B cell (primary cell): ENCODE measurements at regions not wholly inside any gene's neighbourhood (a gene's known extent, or its start where the extent isn't known, plus 50 kb on each side); places are given as distances from the start of the nearest gene placed in this dataset.

Source experiments
- ATAC-seq: fragments of 200-7000 bp; cut with Tn5 transposase; one replicate; pipeline ENCODE4 v1.10.0; 2021; ENCODE audit warnings: low read depth, mild to moderate bottlenecking, moderate number of reproducible peaks, moderate library complexity
- CTCF ChIA-PET: fragments of 350-600 bp; sonication (Branson Sonifier 250); formaldehyde crosslinking; loops from one replicate; lab custom pipeline; 2021; ENCODE audit warnings: antibody characterized with exemption, inconsistent platforms; lab: Charles Lee
- POLR2A ChIA-PET: fragments of 350-600 bp; sonication (Branson Sonifier 250); formaldehyde crosslinking; loops from one replicate; lab custom pipeline; 2021; ENCODE audit warnings: antibody characterized with exemption; lab: Charles Lee
- DNase-seq: peaks from one replicate; pipeline ENCODE4 v3.0.0; 2013
- H2AFZ ChIP-seq: 2 replicates; pipeline ENCODE4 v1.6.1; 2012; ENCODE audit warnings: mild to moderate bottlenecking, low read depth, low read length; ENCODE audit not compliant: insufficient read depth, poor library complexity, severe bottlenecking
- H3K27ac ChIP-seq, 2 donors: 1 replicate in 1 of 2; 2 replicates in 1 of 2; pipeline ENCODE4 v1.5.1; 2012 to 2013; ENCODE audit warnings: low read length in 2 of 2, mild to moderate bottlenecking in 2 of 2, moderate library complexity in 1 of 2
- H3K27me3 ChIP-seq, 4 experiments: fragments of 200-600 bp in 1 of 4; sonication (generic) in 1 of 4; replicated peaks in 1 of 4; 1 replicate in 2 of 4; 2 replicates in 2 of 4; pipeline versions ENCODE4 v1.6.1 to v1.7.0; 2013 to 2016; ENCODE audit warnings: low read length in 3 of 4, mild to moderate bottlenecking in 2 of 4, mixed read lengths in 1 of 4, moderate library complexity in 1 of 4; ENCODE audit not compliant: insufficient read depth in 4 of 4, control insufficient read depth in 3 of 4; ENCODE audit errors: control extremely low read depth in 1 of 4
- H3K36me3 ChIP-seq, 2 experiments: replicated peaks in 1 of 2; 1 replicate in 1 of 2; 2 replicates in 1 of 2; pipeline versions ENCODE4 v1.6.1 to v1.7.1; 2013; ENCODE audit warnings: low read length in 1 of 2; ENCODE audit not compliant: insufficient read depth in 2 of 2, control insufficient read depth in 1 of 2; ENCODE audit errors: control extremely low read depth in 1 of 2, extremely low read depth in 1 of 2
- H3K4me1 ChIP-seq, 2 donors: fragments of 200-600 bp in 1 of 2; sonication (generic) in 1 of 2; 1 replicate in 1 of 2; 2 replicates in 1 of 2; pipeline versions ENCODE4 v1.5.1 to v1.6.1; 2013 to 2017; ENCODE audit warnings: low read length in 2 of 2; ENCODE audit not compliant: control insufficient read depth in 2 of 2, insufficient read depth in 2 of 2
- H3K4me2 ChIP-seq: replicated peaks from 2 replicates; pipeline ENCODE3; 2012; ENCODE audit warnings: mild to moderate bottlenecking, low read depth, low read length; ENCODE audit not compliant: poor library complexity, severe bottlenecking
- H3K4me3 ChIP-seq, 5 experiments: fragments of 200-600 bp in 1 of 5; sonication (generic) in 1 of 5; 1 replicate in 3 of 5; 2 replicates in 2 of 5; pipeline versions ENCODE4 v1.5.1 to v1.7.0; 2011 to 2016; ENCODE audit warnings: low read length in 4 of 5, mild to moderate bottlenecking in 4 of 5, low read depth in 2 of 5, control low read depth in 1 of 5, moderate library complexity in 1 of 5; ENCODE audit not compliant: insufficient read depth in 1 of 5; ENCODE audit errors: control extremely low read depth in 1 of 5, extremely low read depth in 1 of 5
- H3K79me2 ChIP-seq: fragments of 200-600 bp; sonication (generic); one replicate; pipeline ENCODE4 v1.6.0; 2016; ENCODE audit warnings: low read length; ENCODE audit not compliant: control insufficient read depth, insufficient read depth
- H3K9ac ChIP-seq: fragments of 200-600 bp; sonication (generic); 2 replicates; pipeline ENCODE4 v1.6.1; 2017; ENCODE audit warnings: mild to moderate bottlenecking, low read length, moderate library complexity
- H3K9me3 ChIP-seq, 3 donors: one replicate each; pipeline versions ENCODE4 v1.6.1 to v1.7.1; 2013; ENCODE audit warnings: low read length in 2 of 3; ENCODE audit not compliant: control insufficient read depth in 2 of 3, insufficient read depth in 1 of 3; ENCODE audit errors: control extremely low read depth in 1 of 3
- H4K20me1 ChIP-seq: 2 replicates; pipeline ENCODE4 v1.6.0; 2012; ENCODE audit warnings: mild to moderate bottlenecking, low read length; ENCODE audit not compliant: insufficient read depth, control insufficient read depth, poor library complexity, severe bottlenecking
- H3K27ac Mint-ChIP-seq: one replicate; pipeline ENCODE4 v1.8.0; 2021; ENCODE audit warnings: mixed read lengths
- H3K27me3 Mint-ChIP-seq: one replicate; pipeline ENCODE4 v1.8.0; 2021; ENCODE audit warnings: mixed read lengths
- H3K4me1 Mint-ChIP-seq: one replicate; pipeline ENCODE4 v1.8.0; 2021; ENCODE audit warnings: mixed read lengths
- H3K4me3 Mint-ChIP-seq: one replicate; pipeline ENCODE4 v1.8.0; 2021; ENCODE audit warnings: mixed read lengths
- H3K9me3 Mint-ChIP-seq: one replicate; pipeline ENCODE4 v1.8.0; 2022; ENCODE audit warnings: mixed read lengths; ENCODE audit not compliant: insufficient read depth
- CTCF ChIP-seq: fragments of 200-600 bp; IDR thresholded peaks from one replicate; pipeline ENCODE4 v1.8.0; 2022; ENCODE audit warnings: antibody characterized with exemption, mild to moderate bottlenecking
- EZH2 ChIP-seq: IDR thresholded peaks from 2 replicates; pipeline ENCODE4 v1.6.1; 2012; ENCODE audit warnings: borderline replicate concordance, low read depth, mild to moderate bottlenecking, moderate library complexity, low read length; ENCODE audit not compliant: insufficient read depth, poor library complexity, severe bottlenecking
- WGBS: methylation state at CpG from one replicate; pipeline ENCODE4 v1.1.5; 2013; ENCODE audit warnings: missing lambda C conversion rate; ENCODE audit not compliant: insufficient coverage; 5-methylcytosine and 5-hydroxymethylcytosine counted together
- intact Hi-C: fragments of 100-400 bp; cut with micrococcal nuclease; formaldehyde crosslinking; loops from one replicate; pipeline ENCODE4 v1.10.0; 2022

- TF ChIP-seq CTCF (no peak), EZH2 (no peak)
- intact Hi-C loops = no loop called here
- no peak overlapping the region for H2AFZ ChIP-seq
- Mint-ChIP-seq H3K27me3 (no peaks in the 10 kb centered on the region), H3K9me3 (no peaks in the 10 kb centered on the region), H3K4me1 (peaks cover 2% of the 10 kb centered on the region), H3K4me3 (no peak overlapping the region), H3K27ac (no peak overlapping the region)
- no peak for ATAC-seq
- no peak overlapping the region for H3K9ac ChIP-seq
- ChIA-PET POLR2A (interaction anchor here (0.7 kb wide), 1 partner anchor 939 kb away, joined by 6 read pairs; no protein-coding TSS in a partner anchor), CTCF (interaction anchor here (0.7 to 1.8 kb wide), 3 partner anchors 15 to 626 kb away, joined by 3 to 7 read pairs (median 3); no protein-coding TSS in a partner anchor)
- H4K20me1 ChIP-seq = no peaks in the 10 kb centered on the region
- no peak overlapping the region for H3K27ac ChIP-seq
- H3K4me2 ChIP-seq = no peak overlapping the region
- H3K4me1 ChIP-seq = peaks cover 0 to 3% of the 10 kb centered on the region in 2 donors
- H3K4me3 ChIP-seq = no peak overlapping the region
- no peak for DNase-seq
- no peaks in the 10 kb centered on the region for H3K36me3 ChIP-seq
- no peaks in the 10 kb centered on the region for H3K9me3 ChIP-seq
- H3K27me3 ChIP-seq = no peaks in the 10 kb centered on the region
- WGBS = 100% methylated on average over 1 of the region's 5 CpGs
- H3K79me2 ChIP-seq = no peaks in the 10 kb centered on the region
These were observed 91.9 kb downstream of the TNFAIP3 start for GRCh38 chr6:137958811-137959565.

GRCh38 chr6:137962725-137963124 is 95.7 kb downstream of the TNFAIP3 start:
- Histone ChIP-seq H4K20me1 (no peaks in the 10 kb centered on the region), H3K9me3 (no peaks in the 10 kb centered on the region), H3K9ac (no peak overlapping the region), H3K4me3 (no peak overlapping the region), H3K27me3 (no peaks in the 10 kb centered on the region), H3K4me2 (no peak overlapping the region), H3K36me3 (no peaks in the 10 kb centered on the region), H2AFZ (no peak overlapping the region), H3K27ac (no peak overlapping the region), H3K79me2 (no peaks in the 10 kb centered on the region), H3K4me1 (peaks cover 13 to 16% of the 10 kb centered on the region in 2 donors)
- H3K4me3 Mint-ChIP-seq = no peak overlapping the region
- H3K27me3 Mint-ChIP-seq = no peaks in the 10 kb centered on the region
- DNase-seq (no peak), ATAC-seq (no peak)
- WGBS = no CpG with 5 or more reads among the region's 3 CpGs
- H3K4me1 Mint-ChIP-seq = peaks cover 17% of the 10 kb centered on the region
- CTCF ChIA-PET = interaction anchor here (0.7 to 1.6 kb wide), 3 partner anchors 17 to 1050 kb away, joined by 3 read pairs; no protein-coding TSS in a partner anchor
- intact Hi-C loops = no loop called here
- H3K27ac Mint-ChIP-seq = no peak overlapping the region
- no peaks in the 10 kb centered on the region for H3K9me3 Mint-ChIP-seq
- no peak for TF ChIP-seq EZH2
- TF ChIP-seq CTCF = no peak
- POLR2A ChIA-PET = interaction anchor here (0.6 kb wide), 1 partner anchor 576 kb away, joined by 4 read pairs; no protein-coding TSS in a partner anchor
